ENCODE measurements at regions not wholly inside any gene's neighbourhood (a gene's known extent, or its start where the extent isn't known, plus 50 kb on each side); places are given as distances from the start of the nearest gene placed in this dataset.

DNA sequence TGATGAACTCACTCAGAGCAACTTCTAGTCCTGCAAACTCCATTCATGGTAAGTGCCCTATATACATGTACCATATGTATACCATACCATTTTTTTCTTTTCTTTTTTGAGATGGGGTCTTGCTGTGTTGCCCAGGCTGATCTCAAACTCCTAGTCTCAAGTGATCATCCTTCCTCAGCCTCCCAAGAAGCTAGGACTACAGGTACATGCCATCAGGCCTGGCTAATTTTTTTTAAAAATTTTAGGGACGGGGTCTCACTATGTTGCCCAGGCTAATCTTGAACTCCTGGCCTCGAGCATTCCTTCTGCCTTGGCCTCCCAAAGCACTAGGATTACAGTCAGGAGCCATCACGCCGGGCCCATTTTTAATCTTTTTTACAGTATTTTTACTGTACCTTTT, 67.3 kb upstream of the MFGE8 start:
- TF ChIP-seq CTCF (IDR thresholded peaks at IDR 0.05) (no peak), SIN3A (IDR thresholded peaks at IDR 0.05; ENCODE audit: borderline replicate concordance, insufficient read depth, low read depth, low read length) (no peak), POLR2AphosphoS5 (IDR thresholded peaks at IDR 0.05; ENCODE audit: low read depth, low read length) (no peak), REST (IDR thresholded peaks at IDR 0.05; ENCODE audit: insufficient read depth in 1 of 2, low read depth in 2 of 2, low read length in 1 of 2) (no peak)

Measured in Panc1 (cell line).